Peyer's patch (tissue), 4 donors: ENCODE measurements at regions not wholly inside any gene's neighbourhood (a gene's known extent, or its start where the extent isn't known, plus 50 kb on each side); places are given as distances from the start of the nearest gene placed in this dataset.

Experiments
- CTCF ChIP-seq, 6 experiments: fragments of 450-650 bp in 4 of 6; fragments of 200-600 bp in 2 of 6; sonication (generic) in 1 of 6; IDR thresholded peaks; one replicate each; pipeline ENCODE4 v1.5.1; 2017 to 2019; ENCODE audit warnings: antibody characterized with exemption in 6 of 6, mild to moderate bottlenecking in 3 of 6, moderate library complexity in 1 of 6
- POLR2A ChIP-seq, 2 donors: fragments of 450-650 bp; IDR thresholded peaks; one replicate each; pipeline ENCODE4 v1.5.1; 2017; ENCODE audit warnings: antibody characterized with exemption in 2 of 2, mild to moderate bottlenecking in 2 of 2, moderate library complexity in 2 of 2

DNA sequence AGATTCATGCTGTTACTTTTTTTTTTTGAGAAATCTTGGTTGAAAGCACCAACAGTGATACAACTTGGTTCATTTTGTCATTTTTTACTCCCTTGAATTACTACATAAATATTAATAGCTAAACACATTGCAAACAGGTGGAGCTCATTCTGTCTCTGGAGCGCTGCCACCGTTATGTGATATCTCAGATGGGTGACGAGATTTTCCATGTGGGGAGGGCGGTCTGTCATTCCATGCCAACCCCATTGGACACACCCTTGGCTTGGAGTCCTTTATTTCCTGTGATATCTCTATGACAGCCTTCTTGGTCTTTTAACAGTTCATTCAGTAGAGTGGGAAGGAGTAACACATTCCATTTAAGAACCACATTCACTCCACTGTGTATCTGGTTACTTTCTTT lies 794.8 kb downstream of the SATB2 start:
- TF ChIP-seq CTCF (IDR thresholded peaks at IDR 0.05), result no peak
- TF ChIP-seq POLR2A (IDR thresholded peaks at IDR 0.05), result no peak
